Esophagus squamous epithelium (tissue), 5 donors: ENCODE measurements at regions not wholly inside any gene's neighbourhood (a gene's known extent, or its start where the extent isn't known, plus 50 kb on each side); places are given as distances from the start of the nearest gene placed in this dataset.
"Not testable (repeated sequence)": the region's sequence is repeated elsewhere in the genome, so short reads cannot be mapped to it uniquely, and the experiment has no call there.

ENCODE experiments used
- DNase-seq: peaks from one replicate; lab custom pipeline; 2025; lab: John Stamatoyannopoulos, UW
- H3K27ac ChIP-seq, 4 donors: fragments of 200-600 bp; sonication (generic); one replicate each; pipeline ENCODE4 v1.5.1; 2016 to 2019; ENCODE audit warnings: mild to moderate bottlenecking in 1 of 4
- H3K27me3 ChIP-seq, 4 donors: fragments of 200-600 bp; sonication (generic); 1 replicate in 3 of 4; 2 replicates in 1 of 4; pipeline versions ENCODE4 v1.5.1 to v1.6.0; 2017 to 2021; ENCODE audit warnings: antibody characterized with exemption in 1 of 4
- H3K36me3 ChIP-seq, 3 donors: fragments of 200-600 bp; sonication (generic); one replicate each; pipeline ENCODE4 v1.5.1; 2016 to 2019
- H3K4me1 ChIP-seq, 3 donors: fragments of 200-600 bp; sonication (generic); one replicate each; pipeline ENCODE4 v1.5.1; 2017 to 2019
- H3K4me3 ChIP-seq, 4 donors: fragments of 200-600 bp; sonication (generic); 1 replicate in 3 of 4; 2 replicates in 1 of 4; pipeline ENCODE4 v1.5.1; 2016 to 2019; ENCODE audit warnings: mild to moderate bottlenecking in 2 of 4, moderate library complexity in 1 of 4
- H3K9me3 ChIP-seq, 3 donors: fragments of 200-600 bp; sonication (generic); one replicate each; pipeline ENCODE4 v1.5.1; 2016 to 2019
- POLR2A ChIP-seq, 4 donors: fragments of 450-650 bp; IDR thresholded peaks; one replicate each; pipeline ENCODE4 v1.6.1; 2017; ENCODE audit warnings: antibody characterized with exemption in 4 of 4, mild to moderate bottlenecking in 4 of 4, moderate library complexity in 3 of 4
- WGBS, 2 donors: methylation state at CpG; one replicate each; pipeline ENCODE4 v1.1.5; 2018; 5-methylcytosine and 5-hydroxymethylcytosine counted together
- intact Hi-C: fragments of 100-400 bp; cut with DNase I; formaldehyde crosslinking; loops from one replicate; pipeline ENCODE4 v1.15.0; 2022
- TF ChIP-seq, protein P1 (sequence below), 6 experiments: fragments of 450-650 bp in 4 of 6; fragments of 200-600 bp in 2 of 6; sonication (generic) in 2 of 6; IDR thresholded peaks; one replicate each; pipeline ENCODE4 v1.5.1; 2016 to 2019; ENCODE audit warnings: antibody characterized with exemption in 6 of 6, mild to moderate bottlenecking in 4 of 6, moderate library complexity in 4 of 6
- donor health status: DM: yes; HTN: yes; CAD: no.

DNA sequence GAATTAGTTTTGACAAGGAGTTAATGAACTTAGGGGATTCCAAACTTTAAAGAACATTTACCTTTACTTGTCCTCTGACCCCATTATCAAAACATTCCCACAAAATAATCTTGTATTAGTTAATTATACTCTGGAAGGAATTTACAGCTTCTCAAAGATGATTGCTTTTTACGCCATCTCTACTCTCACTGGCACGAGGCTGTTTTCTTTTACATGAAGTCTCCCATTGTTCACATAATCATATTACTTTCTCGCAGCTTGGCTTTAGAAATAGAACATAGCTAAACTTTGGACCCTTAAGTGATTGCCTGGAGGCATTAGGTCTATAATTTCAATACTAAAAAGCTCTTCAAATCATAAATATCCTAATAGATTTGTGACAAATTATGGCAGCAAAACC lies 592.9 kb downstream of the TRIML1 start:
- Histone ChIP-seq H3K36me3 (no peaks in the 10 kb centered on the region), H3K4me3 (no peak overlapping the region), H3K9me3 (no peaks in the 10 kb centered on the region), H3K27ac (no peak overlapping the region), H3K4me1 (no peaks in the 10 kb centered on the region), H3K27me3 (no peaks in the 10 kb centered on the region)
- intact Hi-C loops: no loop called here
- TF ChIP-seq POLR2A (IDR thresholded peaks at IDR 0.05): no peak
- TF ChIP-seq, protein P1, sequence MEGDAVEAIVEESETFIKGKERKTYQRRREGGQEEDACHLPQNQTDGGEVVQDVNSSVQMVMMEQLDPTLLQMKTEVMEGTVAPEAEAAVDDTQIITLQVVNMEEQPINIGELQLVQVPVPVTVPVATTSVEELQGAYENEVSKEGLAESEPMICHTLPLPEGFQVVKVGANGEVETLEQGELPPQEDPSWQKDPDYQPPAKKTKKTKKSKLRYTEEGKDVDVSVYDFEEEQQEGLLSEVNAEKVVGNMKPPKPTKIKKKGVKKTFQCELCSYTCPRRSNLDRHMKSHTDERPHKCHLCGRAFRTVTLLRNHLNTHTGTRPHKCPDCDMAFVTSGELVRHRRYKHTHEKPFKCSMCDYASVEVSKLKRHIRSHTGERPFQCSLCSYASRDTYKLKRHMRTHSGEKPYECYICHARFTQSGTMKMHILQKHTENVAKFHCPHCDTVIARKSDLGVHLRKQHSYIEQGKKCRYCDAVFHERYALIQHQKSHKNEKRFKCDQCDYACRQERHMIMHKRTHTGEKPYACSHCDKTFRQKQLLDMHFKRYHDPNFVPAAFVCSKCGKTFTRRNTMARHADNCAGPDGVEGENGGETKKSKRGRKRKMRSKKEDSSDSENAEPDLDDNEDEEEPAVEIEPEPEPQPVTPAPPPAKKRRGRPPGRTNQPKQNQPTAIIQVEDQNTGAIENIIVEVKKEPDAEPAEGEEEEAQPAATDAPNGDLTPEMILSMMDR (IDR thresholded peaks at IDR 0.05): no peak
- 63 to 68% methylated on average over 3 of the region's 3 CpGs for WGBS, 2 donors
- no peak for DNase-seq

DNA sequence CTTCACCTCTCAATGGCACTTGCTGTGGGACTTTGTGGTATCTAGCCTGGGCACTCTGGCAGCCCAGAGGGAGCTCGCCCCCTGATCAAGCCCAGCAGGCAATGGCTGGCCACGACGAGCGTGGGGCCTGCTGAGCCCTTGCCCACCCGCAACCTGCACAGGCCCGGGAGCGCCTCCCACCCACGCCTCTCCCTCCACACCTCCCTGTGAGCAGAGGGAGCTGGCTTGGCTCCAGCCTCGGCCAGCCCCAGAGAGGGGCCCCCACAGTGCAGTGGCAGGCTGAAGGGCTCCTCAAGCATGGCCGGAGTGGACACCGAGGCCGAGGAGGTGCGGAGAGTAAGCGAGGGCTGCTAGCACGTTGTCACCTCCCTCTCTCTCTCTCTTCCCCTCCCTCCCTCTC lies 595.8 kb downstream of the TRIML1 start:
- no peak for DNase-seq
- no peaks in the 10 kb centered on the region for H3K36me3 ChIP-seq
- intact Hi-C loops: no loop called here
- H3K27me3 ChIP-seq: no peaks in the 10 kb centered on the region
- H3K4me1 ChIP-seq: no peaks in the 10 kb centered on the region
- TF ChIP-seq, protein P1 (IDR thresholded peaks at IDR 0.05): no peak
- no peak for TF ChIP-seq POLR2A (IDR thresholded peaks at IDR 0.05)
- no peak overlapping the region for H3K4me3 ChIP-seq
- WGBS, 2 donors: 83 to 92% methylated on average over 6 of the region's 15 CpGs
- no peaks in the 10 kb centered on the region for H3K9me3 ChIP-seq
- H3K27ac ChIP-seq: no peak overlapping the region

DNA sequence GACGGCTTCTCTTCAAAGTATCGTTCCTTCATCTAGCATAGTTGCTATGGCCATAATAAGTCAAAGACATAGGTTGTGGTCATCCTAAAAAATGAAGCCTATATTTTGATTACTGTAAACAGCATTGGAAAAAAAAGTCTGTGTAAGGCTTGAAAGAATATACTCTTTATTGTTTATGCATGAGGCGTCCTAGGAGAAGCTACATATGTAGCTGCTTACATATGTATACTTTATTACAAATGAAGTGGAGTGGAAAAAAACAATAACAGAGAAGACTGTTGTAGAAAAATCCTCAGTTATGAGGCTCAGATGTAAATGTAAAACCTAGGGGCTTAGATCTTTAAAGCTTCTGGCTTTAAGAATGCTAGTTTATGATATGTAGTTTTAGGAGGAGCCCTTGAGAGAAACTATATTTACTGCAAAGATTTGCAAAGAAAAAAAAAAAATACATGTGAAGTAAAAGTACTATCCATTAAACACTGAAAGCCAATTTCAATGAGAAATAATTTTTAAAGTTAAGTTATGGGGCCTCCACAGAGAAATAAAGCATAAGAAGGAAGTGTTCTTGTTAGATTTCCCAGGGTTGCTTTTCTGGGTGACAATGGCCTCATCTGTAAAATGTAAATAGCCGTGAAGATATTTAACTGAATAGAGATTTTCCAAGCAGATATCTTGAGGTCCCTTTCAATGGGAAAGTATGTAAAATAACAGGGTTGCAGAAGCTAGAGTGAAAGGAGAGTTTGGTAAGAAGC lies 598.2 kb downstream of the TRIML1 start:
- Histone ChIP-seq H3K4me3 (no peak overlapping the region), H3K27me3 (no peaks in the 10 kb centered on the region), H3K4me1 (no peaks in the 10 kb centered on the region), H3K27ac (no peak overlapping the region), H3K36me3 (no peaks in the 10 kb centered on the region), H3K9me3 (no peaks in the 10 kb centered on the region)
- TF ChIP-seq, protein P1 (IDR thresholded peaks at IDR 0.05): no peak
- TF ChIP-seq POLR2A (IDR thresholded peaks at IDR 0.05): no peak
- no peak for DNase-seq
- WGBS, 2 donors: 83 to 84% methylated on average over 4 of the region's 4 CpGs
- intact Hi-C loops: no loop called here

DNA sequence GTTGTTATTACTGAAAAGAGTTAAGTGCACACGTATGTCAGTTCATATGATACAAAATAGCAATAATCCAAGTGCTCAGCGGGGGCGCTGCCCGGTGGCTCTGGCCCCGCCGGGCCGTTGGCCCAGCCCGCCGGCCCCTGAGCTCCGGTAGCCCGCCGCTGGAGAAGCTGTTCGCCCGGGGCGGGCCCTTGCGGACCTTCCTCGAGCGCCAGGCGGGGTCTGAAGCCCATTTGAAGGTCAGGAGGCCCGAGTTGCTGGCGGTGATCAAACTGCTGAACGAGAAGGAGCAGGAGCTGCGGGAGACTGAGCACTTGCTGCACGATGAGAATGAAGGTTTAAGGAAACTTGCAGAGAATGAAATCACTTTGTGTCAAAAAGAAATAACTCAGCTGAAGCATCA lies 599.0 kb downstream of the TRIML1 start:
- intact Hi-C loops, H3K4me1 ChIP-seq, H3K9me3 ChIP-seq, H3K27me3 ChIP-seq, DNase-seq, H3K36me3 ChIP-seq: not testable (repeated sequence)
- WGBS, 2 donors: 83 to 85% methylated on average over 17 to 23 of the region's 24 CpGs
- Histone ChIP-seq H3K27ac (peak overlapping the region in 1 of 4 donors; percentile 63), H3K4me3 (peak overlapping the region in 2 of 4 donors; percentile 36 to 55)

DNA sequence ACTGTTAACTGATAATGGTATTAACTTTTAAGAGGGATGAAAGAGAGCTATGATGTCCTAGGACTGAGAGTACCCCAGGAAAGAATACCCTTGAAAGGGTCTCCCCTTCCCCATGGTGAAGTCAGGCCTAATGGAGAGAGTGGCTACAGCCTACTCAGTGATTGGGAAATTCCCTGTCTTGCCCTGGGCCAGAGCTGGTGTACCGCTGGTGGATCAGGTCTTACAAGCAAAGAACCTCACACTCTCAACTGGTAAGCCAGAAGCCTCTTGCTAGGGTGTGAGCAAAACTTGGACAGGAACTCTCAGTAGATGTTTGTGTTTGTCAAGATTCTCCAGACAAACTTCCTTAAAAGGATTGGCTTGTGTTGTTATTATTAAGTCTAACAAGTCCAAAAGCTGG lies 600.9 kb downstream of the TRIML1 start:
- H3K36me3 ChIP-seq, H3K27me3 ChIP-seq, H3K4me3 ChIP-seq, H3K27ac ChIP-seq, H3K4me1 ChIP-seq, H3K9me3 ChIP-seq, DNase-seq, intact Hi-C loops: not testable (repeated sequence)
- WGBS, 2 donors: 60% methylated on average over 1 of the region's 1 CpG; no CpG with 5 or more reads in 1 of the 2 donors

DNA sequence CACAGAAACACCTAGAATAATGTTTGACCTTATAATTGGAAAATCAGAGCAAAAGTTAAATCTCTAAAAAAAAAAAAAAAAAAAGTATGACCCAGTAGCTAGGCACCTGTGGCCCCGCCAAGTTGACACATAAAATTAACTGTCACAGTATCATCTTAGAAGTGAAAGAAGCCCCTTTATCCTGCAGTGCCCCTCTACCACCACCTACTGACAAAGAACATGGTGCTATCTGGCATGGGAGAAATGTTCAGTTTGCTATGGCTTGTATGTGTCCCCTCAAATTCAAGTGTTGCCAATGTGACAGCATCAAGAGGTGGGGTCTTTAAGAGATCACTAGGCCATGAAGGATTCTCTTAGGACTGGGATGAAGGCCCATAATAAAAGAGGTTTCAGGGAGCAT lies 601.5 kb downstream of the TRIML1 start:
- intact Hi-C loops, H3K4me1 ChIP-seq, H3K27me3 ChIP-seq, DNase-seq, H3K36me3 ChIP-seq, H3K9me3 ChIP-seq, H3K4me3 ChIP-seq, H3K27ac ChIP-seq: not testable (repeated sequence)
- WGBS, 2 donors: no CpG with 5 or more reads among the region's 1 CpG
